Activated naive CD4-positive, alpha-beta T cell treated with anti-CD3 and anti-CD28 coated beads, Interleukin-2, amount 50 U/mL, for 24 hours (primary cell): ENCODE measurements at regions not wholly inside any gene's neighbourhood (a gene's known extent, or its start where the extent isn't known, plus 50 kb on each side); places are given as distances from the start of the nearest gene placed in this dataset.

ENCODE experiments used
- H3K27ac Mint-ChIP-seq: one replicate; pipeline ENCODE4 v1.8.0; 2021; ENCODE audit warnings: mild to moderate bottlenecking, mixed read lengths
- H3K27me3 Mint-ChIP-seq: one replicate; pipeline ENCODE4 v1.8.0; 2021; ENCODE audit warnings: mixed read lengths
- H3K36me3 Mint-ChIP-seq: one replicate; pipeline ENCODE4 v1.8.0; 2021; ENCODE audit warnings: mixed read lengths
- H3K4me1 Mint-ChIP-seq: one replicate; pipeline ENCODE4 v1.8.0; 2021; ENCODE audit warnings: mixed read lengths
- H3K4me3 Mint-ChIP-seq: one replicate; pipeline ENCODE4 v1.8.0; 2021; ENCODE audit warnings: mild to moderate bottlenecking, mixed read lengths
- H3K9me3 Mint-ChIP-seq: one replicate; pipeline ENCODE4 v1.8.0; 2021; ENCODE audit warnings: mixed read lengths

DNA sequence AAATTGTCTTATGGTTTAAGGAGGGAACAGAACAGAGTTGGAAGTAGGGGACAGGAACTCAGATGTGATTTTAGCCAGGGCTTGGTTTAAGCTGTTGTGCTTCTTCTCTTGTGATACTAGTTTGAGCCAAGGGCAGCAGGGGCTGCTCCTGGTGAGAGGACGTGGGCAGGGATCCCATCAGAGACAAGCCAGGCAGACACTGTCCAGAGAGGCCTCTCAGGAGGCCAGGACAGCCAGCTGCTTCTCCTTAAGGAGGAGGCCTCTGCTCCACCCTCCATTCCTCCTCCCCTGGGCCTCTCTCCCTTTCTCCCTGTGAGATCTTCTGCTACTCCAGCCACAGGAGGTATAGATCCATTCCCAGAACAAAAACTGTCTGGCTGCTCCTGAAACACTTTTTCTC, 108.4 kb upstream of the MLN start:
- Mint-ChIP-seq H3K36me3 (no peaks in the 10 kb centered on the region), H3K27ac (peak overlapping the region; percentile 70), H3K4me3 (no peak overlapping the region), H3K27me3 (no peaks in the 10 kb centered on the region), H3K4me1 (peaks cover 78% of the 10 kb centered on the region), H3K9me3 (no peaks in the 10 kb centered on the region)

DNA sequence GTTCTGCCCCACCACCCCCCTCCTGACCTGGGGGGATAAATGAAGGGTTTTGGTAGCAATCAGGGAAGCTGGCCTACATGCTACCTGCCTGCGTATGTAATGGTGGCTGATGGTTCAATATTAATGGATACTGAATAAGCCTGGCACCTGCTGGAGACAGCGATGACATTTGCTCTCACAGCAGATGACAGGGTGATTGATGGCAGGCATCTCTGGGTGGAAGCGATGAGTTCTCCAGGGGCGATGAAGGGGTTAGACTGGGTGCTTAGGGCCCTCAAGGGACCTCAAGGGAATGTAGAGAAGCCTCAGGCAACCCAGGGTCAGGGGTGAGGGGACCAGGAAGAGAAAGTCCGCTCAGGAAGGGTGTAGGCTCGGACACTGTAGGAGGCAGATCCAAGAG, 107.7 kb upstream of the MLN start:
- Mint-ChIP-seq H3K27ac (no peak overlapping the region), H3K27me3 (no peaks in the 10 kb centered on the region), H3K4me1 (peaks cover 85% of the 10 kb centered on the region), H3K9me3 (no peaks in the 10 kb centered on the region), H3K36me3 (no peaks in the 10 kb centered on the region), H3K4me3 (no peak overlapping the region)

DNA sequence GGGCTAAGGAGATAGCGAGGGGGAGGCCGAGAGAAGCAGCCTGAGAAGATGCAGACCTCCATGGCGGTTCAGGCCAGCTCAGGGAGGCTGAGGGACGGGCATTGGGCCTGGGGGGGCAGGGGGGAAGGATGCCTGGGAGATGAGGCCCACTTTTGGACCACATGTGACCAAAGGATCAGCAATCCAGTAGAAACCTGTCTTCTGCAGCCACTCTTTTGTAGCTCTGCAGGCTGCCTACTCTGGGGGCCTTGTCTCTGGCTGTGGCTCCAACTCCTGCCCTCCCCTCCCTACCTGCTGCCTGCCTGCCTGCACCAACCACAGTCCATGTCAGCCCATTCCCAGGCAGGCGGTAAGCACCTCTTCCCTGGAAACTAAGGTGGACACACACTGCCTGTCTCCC, 106.8 kb upstream of the MLN start:
- H3K27me3 Mint-ChIP-seq, result no peaks in the 10 kb centered on the region
- no peak overlapping the region for H3K27ac Mint-ChIP-seq
- no peaks in the 10 kb centered on the region for H3K36me3 Mint-ChIP-seq
- H3K4me3 Mint-ChIP-seq, result no peak overlapping the region
- no peaks in the 10 kb centered on the region for H3K9me3 Mint-ChIP-seq
- peaks cover 91% of the 10 kb centered on the region for H3K4me1 Mint-ChIP-seq

DNA sequence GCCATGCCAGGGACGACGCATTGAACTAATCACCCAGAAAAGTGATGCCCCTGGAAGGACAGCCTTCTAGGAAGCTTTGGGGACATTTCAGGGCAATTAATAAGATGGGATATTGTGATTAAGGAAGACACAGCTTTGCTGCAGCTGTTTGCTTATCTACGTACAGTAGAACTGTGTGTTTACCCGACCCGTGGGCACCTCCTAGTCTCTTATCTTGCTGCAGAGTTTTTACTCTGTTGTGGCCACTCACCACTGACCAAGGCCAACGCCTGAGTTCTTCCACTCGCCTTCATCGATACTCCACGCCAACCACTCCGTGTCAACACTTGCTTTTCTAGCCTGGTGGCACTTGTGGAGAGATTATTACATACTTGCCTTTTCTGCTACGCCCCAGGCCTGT, 105.9 kb upstream of the MLN start:
- Mint-ChIP-seq H3K4me3 (no peak overlapping the region), H3K27me3 (no peaks in the 10 kb centered on the region), H3K4me1 (peaks cover 91% of the 10 kb centered on the region)

DNA sequence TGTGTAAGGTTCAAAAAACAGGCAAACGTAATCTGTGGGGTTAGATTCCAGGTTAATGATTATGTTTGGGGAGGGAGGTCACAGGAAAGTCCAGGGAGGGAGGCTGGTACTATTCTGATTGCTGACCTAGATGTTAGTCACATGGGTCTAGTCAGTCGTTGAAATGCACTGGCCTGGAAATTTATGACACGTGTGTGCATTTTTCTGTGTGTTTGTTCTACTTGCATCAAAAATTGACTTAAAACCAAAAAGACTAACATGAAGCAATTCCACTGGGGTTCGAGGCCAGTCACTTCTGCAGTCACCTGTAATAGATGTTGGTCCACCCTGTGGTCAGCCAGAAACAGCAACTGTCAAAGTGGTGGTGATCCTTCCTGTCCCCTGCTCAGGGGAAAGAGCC, 104.2 kb upstream of the MLN start:
- Mint-ChIP-seq H3K27me3 (no peaks in the 10 kb centered on the region), H3K36me3 (no peaks in the 10 kb centered on the region), H3K4me3 (no peak overlapping the region), H3K27ac (peak overlapping the region; percentile 90), H3K9me3 (no peaks in the 10 kb centered on the region), H3K4me1 (peaks cover 92% of the 10 kb centered on the region)

More for the DNA sequence above, 105.9 kb upstream of the MLN start:
- H3K27ac Mint-ChIP-seq, result peak overlapping the region; percentile 32
- no peaks in the 10 kb centered on the region for H3K9me3 Mint-ChIP-seq
- H3K36me3 Mint-ChIP-seq, result no peaks in the 10 kb centered on the region

DNA sequence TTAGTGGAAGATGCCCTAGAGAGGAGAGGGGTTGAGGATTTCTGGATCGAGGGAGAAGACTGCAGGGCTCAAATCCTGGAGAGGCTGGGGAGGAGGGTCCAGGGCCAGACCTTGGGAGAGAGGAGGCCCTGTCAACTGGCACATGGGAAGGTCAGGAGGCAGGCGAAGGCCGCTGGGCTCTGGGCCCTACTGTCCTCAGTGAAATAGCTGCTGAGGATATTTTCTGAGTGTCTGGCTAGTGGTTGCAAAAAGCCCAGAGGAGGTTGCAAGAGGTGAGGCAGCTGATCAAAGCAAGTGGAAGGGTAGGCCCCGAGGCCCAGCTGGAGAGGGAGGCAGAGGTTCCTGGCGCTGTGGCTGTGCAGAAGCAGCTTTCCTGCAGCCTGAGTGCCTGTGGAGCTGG, 103.4 kb upstream of the MLN start:
- Mint-ChIP-seq H3K36me3 (no peaks in the 10 kb centered on the region), H3K9me3 (no peaks in the 10 kb centered on the region), H3K4me3 (no peak overlapping the region), H3K4me1 (peaks cover 92% of the 10 kb centered on the region), H3K27ac (peak overlapping the region; percentile 90), H3K27me3 (no peaks in the 10 kb centered on the region)

DNA sequence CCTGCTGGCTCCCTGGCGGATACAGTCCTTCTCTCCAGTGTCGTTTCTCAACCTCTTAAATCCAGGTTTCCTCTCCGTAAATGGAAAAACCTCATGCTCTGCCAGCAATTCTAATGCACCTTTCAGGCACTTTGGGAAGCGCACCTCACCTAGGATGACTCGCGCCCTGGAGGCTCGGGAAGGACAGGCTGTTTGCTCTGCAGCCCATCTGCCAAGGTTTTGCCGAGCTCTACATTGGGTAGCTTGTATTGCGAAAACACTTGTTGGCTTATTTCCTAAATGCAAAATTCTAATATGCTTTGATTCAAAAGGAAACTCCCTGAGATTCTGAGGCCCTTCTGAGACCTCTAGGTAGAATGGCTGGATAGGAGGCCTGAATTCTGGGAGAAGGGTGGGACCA, 102.6 kb upstream of the MLN start:
- peak overlapping the region; percentile 90 for H3K27ac Mint-ChIP-seq
- no peaks in the 10 kb centered on the region for H3K27me3 Mint-ChIP-seq
- H3K4me3 Mint-ChIP-seq, result no peak overlapping the region
- peaks cover 92% of the 10 kb centered on the region for H3K4me1 Mint-ChIP-seq
- H3K36me3 Mint-ChIP-seq, result no peaks in the 10 kb centered on the region
- H3K9me3 Mint-ChIP-seq, result no peaks in the 10 kb centered on the region

DNA sequence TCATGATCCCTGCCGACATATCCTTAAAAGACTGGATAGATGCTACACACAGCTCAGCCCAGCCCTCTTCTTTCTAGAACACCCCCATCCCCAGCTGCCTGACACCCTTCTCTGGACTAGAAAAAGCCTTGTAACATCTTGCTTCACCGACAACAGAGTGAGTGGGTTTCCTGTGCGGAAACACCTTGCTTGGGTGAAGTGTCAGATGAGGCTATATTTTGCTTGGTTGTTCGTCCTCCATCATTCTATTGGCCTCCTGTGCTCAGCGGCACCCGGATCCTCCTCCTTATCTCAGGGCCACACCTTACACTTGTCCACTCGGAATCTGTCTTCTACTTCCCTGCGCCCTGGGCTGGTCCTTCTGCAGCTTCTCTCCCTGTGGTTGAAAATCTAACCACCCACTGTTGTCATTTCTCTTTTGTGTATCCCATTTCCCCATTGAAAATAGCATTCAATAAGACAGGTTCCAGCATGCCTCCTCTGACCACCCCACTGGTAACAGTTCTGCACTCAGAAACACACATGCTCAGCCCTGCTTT, 101.3 kb upstream of the MLN start:
- Mint-ChIP-seq H3K27ac (peak overlapping the region; percentile 85), H3K27me3 (no peaks in the 10 kb centered on the region)

DNA sequence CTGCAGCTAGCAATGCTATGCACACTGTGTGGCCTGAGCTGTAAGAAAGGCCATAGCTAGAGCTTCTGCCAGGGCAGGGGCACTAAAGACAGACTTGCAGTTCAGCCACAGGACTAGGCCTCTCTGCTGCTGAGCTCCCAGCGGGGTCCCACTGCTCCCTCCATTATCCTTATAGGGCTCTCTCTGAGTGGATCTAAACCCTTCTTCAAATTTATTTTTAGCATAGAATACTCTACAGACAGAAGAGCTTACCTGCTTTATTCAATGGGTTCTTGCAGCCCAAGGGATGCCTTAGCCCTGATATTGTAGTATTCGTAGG, 100.9 kb upstream of the MLN start:
- H3K27me3 Mint-ChIP-seq, result no peaks in the 10 kb centered on the region
- peak overlapping the region; percentile 82 for H3K4me3 Mint-ChIP-seq
- H3K36me3 Mint-ChIP-seq, result no peaks in the 10 kb centered on the region
- H3K27ac Mint-ChIP-seq, result peak overlapping the region; percentile 85
- H3K9me3 Mint-ChIP-seq, result no peaks in the 10 kb centered on the region
- H3K4me1 Mint-ChIP-seq, result peaks cover 89% of the 10 kb centered on the region

More for the DNA sequence above, 101.3 kb upstream of the MLN start:
- H3K4me1 Mint-ChIP-seq, result peaks cover 92% of the 10 kb centered on the region
- H3K4me3 Mint-ChIP-seq, result peak overlapping the region; percentile 82
- H3K9me3 Mint-ChIP-seq, result no peaks in the 10 kb centered on the region
- H3K36me3 Mint-ChIP-seq, result no peaks in the 10 kb centered on the region

DNA sequence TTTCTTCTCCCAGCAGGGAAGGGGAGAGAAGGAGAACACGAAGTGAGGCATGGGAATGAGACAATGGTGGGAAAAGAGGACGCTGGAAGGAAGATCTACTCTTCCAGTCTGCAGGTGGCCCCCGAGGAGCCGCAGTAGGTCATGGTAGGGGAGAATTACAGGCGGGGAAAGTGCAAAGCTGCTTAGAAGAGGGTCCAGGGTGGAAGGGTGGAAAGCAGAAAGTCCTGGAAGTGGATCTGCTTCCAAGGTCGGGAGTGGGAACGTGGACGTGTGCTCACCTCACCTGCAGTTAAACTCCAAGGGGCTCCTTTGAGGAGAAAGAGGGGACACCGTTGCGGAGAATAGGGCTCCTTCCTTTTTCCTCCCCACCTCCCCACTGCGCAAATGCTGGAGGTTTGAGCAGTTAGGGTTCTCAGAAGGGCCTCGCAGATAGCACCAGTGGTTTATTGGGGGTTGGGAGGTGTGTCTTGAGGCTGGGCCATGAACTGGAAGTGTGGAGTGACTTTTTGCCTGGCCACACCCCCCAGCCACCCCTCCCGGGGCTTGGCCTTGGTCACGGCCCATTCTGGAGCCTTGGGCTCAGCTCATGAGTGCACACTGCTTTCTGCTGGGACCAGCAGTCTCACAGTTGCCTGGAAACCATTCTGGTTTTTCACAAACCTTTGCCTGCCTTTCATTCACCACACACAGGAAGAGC, 100.4 kb upstream of the MLN start:
- H3K4me1 Mint-ChIP-seq, result peaks cover 86% of the 10 kb centered on the region
- no peaks in the 10 kb centered on the region for H3K9me3 Mint-ChIP-seq
- H3K4me3 Mint-ChIP-seq, result peak overlapping the region; percentile 82
- H3K27ac Mint-ChIP-seq, result peak overlapping the region; percentile 85
- H3K36me3 Mint-ChIP-seq, result no peaks in the 10 kb centered on the region
- no peaks in the 10 kb centered on the region for H3K27me3 Mint-ChIP-seq

DNA sequence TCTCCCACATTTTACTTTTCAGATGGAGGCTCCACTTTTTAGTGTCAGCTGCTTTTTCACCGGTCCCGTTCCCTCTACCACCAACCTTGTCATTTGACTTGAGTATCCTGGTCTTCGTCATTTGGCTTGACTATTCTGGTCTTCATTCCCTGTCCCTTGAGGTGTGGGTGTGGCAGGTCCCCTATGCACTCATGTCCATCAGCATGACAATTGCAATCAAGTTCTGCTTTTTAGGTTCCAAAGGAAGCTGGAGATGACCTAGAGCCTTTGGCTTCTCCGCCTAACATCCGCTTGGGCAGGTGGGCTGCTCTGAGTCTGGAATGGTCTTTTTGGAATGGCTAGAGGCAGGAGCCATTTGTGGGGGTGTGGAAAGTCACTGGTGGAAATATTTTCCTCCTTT, 99.8 kb upstream of the MLN start:
- Mint-ChIP-seq H3K27ac (peak overlapping the region; percentile 85), H3K9me3 (no peaks in the 10 kb centered on the region), H3K4me3 (peak overlapping the region; percentile 82), H3K27me3 (no peaks in the 10 kb centered on the region), H3K36me3 (no peaks in the 10 kb centered on the region), H3K4me1 (peaks cover 80% of the 10 kb centered on the region)

DNA sequence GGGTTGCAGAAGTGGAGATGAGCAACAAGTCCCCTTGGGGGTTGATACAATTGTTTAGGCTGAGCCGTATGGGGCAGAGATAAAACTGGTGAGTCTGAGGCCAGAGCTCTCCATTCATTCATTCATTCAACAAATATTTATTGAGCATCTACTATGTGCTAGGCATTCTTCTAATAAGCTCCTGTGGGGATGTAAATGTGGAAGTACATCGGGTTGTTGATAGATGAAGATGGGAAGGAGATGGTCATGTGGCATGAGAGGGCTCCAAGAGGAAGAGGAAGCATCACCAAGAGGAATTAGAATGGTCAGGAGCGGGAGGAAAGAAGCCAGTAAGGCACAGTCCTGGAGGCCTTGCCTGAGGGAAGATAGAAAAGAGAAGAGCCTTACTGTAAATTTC, 98.7 kb upstream of the MLN start:
- no peak overlapping the region for H3K4me3 Mint-ChIP-seq
- peak overlapping the region; percentile 69 for H3K27ac Mint-ChIP-seq
- no peaks in the 10 kb centered on the region for H3K27me3 Mint-ChIP-seq
- no peaks in the 10 kb centered on the region for H3K36me3 Mint-ChIP-seq
- H3K9me3 Mint-ChIP-seq, result no peaks in the 10 kb centered on the region
- H3K4me1 Mint-ChIP-seq, result peaks cover 74% of the 10 kb centered on the region

DNA sequence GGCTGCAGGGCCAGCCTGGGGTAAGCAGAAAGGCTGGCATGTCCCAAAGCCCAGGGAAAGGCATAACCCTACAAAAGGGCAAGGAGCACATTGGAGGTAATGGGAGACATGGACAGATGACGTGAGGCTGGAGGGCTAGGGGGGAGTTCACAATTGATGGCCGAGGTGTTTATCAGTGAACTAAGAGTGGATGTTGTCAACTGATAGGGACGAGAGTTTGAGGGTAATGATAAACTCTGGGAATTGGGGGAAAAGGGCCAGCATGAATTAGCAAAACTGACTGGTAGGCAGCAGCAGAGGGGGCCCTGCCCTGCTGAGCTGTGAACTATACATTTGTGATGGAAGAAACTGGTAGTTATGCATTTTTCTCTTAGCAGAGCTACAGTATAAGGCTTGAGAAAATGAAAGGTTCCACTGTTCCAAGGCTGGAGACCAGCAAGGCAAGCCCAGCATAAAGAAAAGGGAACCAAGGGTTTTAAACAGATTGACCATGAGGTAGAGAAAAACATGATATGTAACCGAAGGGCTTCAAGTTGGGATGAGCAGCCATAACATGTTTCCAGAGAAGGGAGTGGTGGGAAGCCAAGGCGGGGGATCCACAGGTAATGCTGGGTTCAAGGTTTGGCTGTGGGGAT, 98.1 kb upstream of the MLN start:
- Mint-ChIP-seq H3K27me3 (no peaks in the 10 kb centered on the region), H3K9me3 (no peaks in the 10 kb centered on the region), H3K4me1 (peaks cover 74% of the 10 kb centered on the region), H3K36me3 (no peaks in the 10 kb centered on the region), H3K27ac (peak overlapping the region; percentile 57), H3K4me3 (no peak overlapping the region)

DNA sequence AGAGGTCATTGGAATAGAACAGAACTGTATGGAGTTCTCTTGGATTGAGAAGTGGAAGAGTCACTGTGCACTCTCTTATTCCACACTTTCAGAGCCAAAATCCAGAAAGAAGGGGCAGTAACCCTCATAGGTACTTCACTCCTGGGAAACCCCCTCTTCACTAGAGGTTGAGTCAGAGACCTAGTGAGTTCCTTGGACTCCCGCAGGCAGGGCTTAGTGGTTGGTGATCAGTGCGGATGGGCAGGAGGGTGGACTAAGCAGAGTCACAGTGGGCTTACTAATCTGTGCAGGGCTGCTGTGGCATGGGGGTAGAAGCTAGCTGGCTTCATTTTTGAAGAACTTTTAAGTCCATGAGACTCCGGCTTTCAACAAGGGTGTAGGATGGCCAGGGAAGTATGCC, 95.0 kb upstream of the MLN start:
- H3K27ac Mint-ChIP-seq, result no peak overlapping the region
- H3K27me3 Mint-ChIP-seq, result no peaks in the 10 kb centered on the region
- no peak overlapping the region for H3K4me3 Mint-ChIP-seq
- H3K4me1 Mint-ChIP-seq, result peaks cover 67% of the 10 kb centered on the region
- H3K9me3 Mint-ChIP-seq, result no peaks in the 10 kb centered on the region
- no peaks in the 10 kb centered on the region for H3K36me3 Mint-ChIP-seq

DNA sequence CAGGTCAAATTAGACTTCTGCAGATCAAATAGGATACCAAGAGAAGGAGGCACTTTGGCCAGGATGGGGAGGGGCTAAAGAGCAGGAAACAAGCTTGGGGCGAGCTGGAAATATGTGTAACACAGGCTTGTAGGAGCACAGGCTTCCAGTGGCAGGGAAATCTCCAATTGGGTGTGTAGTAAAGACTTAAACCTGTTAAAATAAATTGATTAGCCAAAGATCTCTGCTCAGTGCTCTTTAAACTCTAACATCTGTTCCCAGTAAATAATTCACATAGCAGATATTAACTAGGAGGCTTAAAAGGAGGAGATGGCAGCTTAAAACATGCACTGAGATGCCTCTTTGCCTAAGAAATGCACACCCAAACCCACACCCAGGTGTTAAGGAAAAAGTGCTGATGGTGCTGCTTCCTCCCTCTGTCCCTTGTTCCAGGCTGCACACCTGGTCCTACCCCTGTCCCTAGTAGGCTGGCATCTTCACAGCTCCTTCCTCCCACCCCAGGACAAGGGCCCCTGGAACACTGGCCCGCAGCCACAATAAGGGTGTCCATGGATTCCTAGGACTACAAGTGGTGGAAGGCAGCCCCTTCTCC, 93.5 kb upstream of the MLN start:
- H3K4me1 Mint-ChIP-seq, result peaks cover 53% of the 10 kb centered on the region
- no peaks in the 10 kb centered on the region for H3K27me3 Mint-ChIP-seq
- peak overlapping the region; percentile 8 for H3K27ac Mint-ChIP-seq
- no peak overlapping the region for H3K4me3 Mint-ChIP-seq
- H3K9me3 Mint-ChIP-seq, result no peaks in the 10 kb centered on the region
- no peaks in the 10 kb centered on the region for H3K36me3 Mint-ChIP-seq

DNA sequence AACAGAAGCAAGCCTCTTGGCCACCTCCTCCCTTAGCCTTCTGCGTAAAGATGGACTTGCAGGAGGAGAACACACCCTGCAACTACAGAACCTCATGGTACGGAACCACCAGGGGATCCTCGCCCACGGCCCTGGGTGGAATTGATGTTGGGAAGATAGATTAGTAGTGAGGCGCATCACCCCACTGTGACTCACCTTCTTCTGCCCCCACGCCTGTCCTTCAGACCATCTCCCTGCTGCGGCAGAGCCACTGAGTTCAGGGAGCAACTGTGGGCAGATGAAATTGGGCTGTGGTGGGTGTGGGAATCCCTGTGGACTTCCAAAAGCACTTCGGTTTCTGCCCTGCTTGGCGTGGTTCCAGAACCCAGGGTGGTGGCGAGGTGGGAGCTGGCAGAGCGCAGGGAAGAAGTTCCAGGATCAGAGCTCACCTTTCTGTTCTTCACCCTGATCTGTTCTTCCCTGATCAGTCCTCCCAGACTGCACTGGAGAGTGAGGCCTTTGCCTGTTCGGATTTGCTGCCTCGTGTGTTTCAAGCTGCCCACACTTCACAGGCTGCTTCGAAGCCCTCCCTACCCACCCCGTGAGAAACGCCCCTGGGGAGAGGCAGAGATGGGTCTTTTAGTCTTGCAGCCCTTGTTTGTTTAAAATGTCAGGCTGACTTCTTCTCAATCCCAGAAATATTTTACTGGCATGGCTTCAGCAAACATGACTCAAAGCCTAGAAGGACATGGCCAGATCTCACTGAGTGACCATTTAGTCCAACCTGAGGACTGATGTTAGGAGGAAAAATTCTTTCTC, 92.8 kb upstream of the MLN start:
- no peaks in the 10 kb centered on the region for H3K36me3 Mint-ChIP-seq
- H3K9me3 Mint-ChIP-seq, result no peaks in the 10 kb centered on the region
- no peaks in the 10 kb centered on the region for H3K27me3 Mint-ChIP-seq
- H3K27ac Mint-ChIP-seq, result peak overlapping the region; percentile 8
- no peak overlapping the region for H3K4me3 Mint-ChIP-seq
- H3K4me1 Mint-ChIP-seq, result peaks cover 46% of the 10 kb centered on the region
